Suprapubic skin (tissue), 4 donors: ENCODE measurements at regions not wholly inside any gene's neighbourhood (a gene's known extent, or its start where the extent isn't known, plus 50 kb on each side); places are given as distances from the start of the nearest gene placed in this dataset.

Source experiments
- CTCF ChIP-seq, 2 donors: fragments of 200-600 bp in 1 of 2; fragments of 450-650 bp in 1 of 2; sonication (generic) in 1 of 2; IDR thresholded peaks; one replicate each; pipeline ENCODE4 v1.5.1; 2016 to 2019; ENCODE audit warnings: antibody characterized with exemption in 2 of 2, mild to moderate bottlenecking in 1 of 2, moderate library complexity in 1 of 2
- POLR2A ChIP-seq, 2 donors: fragments of 450-650 bp; IDR thresholded peaks; one replicate each; pipeline ENCODE4 v1.6.1; 2017; ENCODE audit warnings: antibody characterized with exemption in 2 of 2, mild to moderate bottlenecking in 2 of 2, moderate library complexity in 2 of 2
- POLR2AphosphoS5 ChIP-seq, 3 donors: sonication (generic); formaldehyde crosslinking; IDR thresholded peaks; one replicate each; pipeline ENCODE4 v1.6.1; 2017; ENCODE audit warnings: antibody characterized with exemption in 3 of 3

DNA sequence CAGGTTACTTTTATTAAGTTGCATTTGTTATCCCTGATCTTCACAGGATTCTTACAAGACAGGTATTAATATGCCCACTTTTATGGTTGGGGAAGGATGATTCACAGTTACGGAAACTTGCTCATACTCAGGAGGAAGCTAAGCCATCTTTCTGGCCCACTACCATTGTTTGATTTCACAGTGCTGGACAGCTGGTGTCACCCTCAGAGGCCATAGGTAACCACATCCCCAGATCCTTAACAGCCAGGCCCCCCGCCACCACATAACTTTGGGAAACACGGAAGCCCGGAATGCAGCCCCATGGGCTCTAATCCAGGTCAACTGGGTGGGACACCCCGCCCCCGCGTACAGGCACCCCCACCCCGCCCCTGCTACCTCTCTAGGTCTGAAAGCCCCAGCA, 119.7 kb downstream of the IRS2 start:
- TF ChIP-seq CTCF (IDR thresholded peaks at IDR 0.05) (no peak), POLR2A (IDR thresholded peaks at IDR 0.05) (no peak), POLR2AphosphoS5 (IDR thresholded peaks at IDR 0.05) (no peak)
